NCI-H1105 treated with DMSO at 0.1 percent for 48 hours (cell line): ENCODE measurements at regions not wholly inside any gene's neighbourhood (a gene's known extent, or its start where the extent isn't known, plus 50 kb on each side); places are given as distances from the start of the nearest gene placed in this dataset.
A peak's percentile ranks its signal among the peaks of the same experiment; 100 is the strongest.
"Not testable (repeated sequence)": the region's sequence is repeated elsewhere in the genome, so short reads cannot be mapped to it uniquely, and the experiment has no call there.

Experiments
- DNase-seq: peaks from one replicate; lab custom pipeline; 2025; lab: John Stamatoyannopoulos, UW

DNA sequence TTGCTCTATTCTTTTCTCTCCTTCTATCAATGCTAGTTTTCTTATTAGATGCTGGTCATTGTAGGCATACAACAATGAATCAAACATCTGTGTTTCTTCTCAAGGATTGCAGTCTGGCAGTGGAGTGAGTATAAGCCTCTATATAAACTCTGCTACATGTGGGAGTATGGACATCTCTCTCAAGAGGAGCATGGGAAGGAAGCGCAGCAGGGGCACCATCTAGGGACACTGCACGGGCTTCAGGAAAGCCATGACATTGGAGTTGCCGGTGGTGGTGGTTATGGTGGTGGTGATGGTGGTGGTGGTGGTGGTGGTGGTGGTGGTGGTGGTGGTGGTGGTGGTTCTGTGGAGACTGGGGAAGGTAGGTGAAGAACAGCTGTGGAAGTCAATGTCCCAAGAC is 462.6 kb downstream of the RNF144A start:
- DNase-seq = no peak

DNA sequence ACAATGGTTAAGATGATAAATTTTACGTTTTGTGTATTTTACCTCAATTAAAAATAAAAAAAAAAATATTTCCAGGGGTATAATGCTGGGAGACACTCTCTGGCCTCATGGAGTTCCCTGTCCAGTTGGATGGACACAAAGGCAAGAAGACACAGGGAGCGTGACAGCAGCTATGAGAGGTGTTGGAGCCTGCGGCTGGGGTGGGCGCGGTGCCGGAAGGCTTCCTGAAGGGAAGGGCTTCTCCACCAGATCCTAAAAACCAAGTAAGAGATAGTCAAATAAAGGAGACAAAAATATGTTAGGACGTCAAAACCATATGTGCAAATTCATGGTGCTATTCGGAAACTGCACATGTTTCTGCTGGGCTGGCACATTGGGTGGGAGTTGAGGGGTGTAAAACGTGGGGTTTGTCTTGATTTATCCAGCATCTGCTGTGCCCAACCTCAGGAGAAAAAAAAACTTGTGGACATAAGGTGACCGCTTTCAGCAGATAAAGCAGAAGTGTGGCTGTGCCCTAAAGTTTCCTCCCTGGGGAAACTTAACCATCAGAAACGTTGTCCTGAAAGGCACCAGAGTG is 467.6 kb downstream of the RNF144A start:
- no peak for DNase-seq

DNA sequence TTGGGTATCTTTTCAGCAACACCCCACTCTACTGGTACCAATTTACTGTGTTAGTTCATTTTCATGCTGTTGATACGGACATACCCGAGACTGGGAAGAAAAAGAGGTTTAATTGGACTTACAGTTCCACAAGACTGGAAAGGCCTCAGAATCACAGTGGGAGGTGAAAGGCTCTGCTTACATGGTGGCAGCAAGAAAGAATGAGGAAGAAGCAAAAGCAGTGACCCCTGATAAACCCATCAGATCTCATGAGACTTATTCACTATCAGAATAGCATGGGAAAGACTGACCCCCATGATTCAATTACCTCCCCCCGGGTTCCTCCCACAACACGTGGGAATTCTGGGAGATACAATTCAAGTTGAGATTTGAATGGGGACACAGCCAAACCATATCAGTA is 473.1 kb downstream of the RNF144A start:
- DNase-seq = not testable (repeated sequence)

DNA sequence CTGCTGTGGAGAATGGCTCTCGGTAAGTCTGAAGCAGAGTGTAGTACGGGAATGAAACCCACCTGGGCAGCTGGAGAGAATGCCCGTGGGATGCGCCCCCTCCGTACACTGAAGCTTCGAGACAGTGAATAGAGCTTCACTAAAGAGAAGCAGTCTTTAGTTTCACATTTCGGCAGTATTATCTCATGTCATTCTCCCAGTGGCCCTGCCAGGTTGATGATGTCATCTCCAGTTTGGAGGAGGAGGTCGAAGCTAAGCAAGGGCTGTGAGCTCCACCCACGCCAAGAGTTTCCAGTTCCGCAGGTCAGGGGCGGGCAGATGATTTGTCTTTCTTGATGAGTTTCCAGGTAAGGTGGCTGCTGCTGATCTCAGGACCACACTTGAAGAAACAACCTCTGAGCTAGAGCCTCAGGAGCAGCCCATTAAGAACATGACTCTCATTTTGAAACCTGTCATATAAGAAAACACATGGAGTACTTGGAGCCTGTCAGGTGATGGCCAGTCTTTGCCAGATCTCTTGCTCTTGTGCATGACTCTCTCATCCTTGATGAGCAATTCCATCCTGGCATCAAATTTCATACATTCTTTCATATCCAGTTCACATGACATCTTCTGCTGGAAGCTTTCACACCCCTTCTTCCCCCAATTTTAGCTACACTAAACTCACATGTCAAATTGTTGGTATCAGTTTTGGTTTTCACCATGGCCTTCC is 475.0 kb downstream of the RNF144A start:
- no peak for DNase-seq

DNA sequence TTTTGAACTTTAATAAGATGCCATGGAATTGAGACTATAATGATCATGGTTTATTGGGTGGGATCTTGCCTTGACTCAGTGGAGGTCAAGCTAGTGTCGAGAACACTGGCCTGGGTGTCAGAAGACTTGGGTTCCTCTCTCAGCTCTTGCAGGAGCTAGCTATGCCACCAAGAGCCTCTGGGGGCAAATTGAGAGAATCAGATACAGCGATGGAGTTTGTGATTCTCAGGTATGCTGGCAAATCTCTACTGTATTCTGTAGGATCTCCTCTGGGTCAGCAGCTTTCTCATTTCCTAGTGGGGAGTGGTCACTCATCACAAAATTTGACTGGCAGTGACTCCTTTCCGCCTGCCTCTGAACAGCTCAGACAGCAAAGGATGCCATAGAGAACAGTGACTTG is 477.0 kb downstream of the RNF144A start:
- no peak for DNase-seq

DNA sequence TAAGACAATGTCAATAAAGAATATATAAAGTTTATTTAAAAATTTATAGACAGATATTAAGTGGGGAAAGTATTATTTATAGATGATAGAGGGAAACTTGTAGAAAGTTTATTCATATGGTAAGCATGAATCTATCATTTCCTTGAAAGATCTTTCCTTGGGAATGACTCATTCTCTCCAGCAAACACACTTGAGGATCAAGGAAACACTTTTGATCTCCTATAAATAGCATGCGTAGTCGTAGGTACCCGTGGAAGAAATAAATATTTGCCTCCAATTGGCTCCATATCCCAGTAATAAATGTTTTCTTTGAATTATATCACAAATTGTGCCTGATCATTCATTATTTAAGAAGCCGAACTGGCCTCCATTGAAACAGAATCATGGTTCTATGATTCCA is 483.4 kb downstream of the RNF144A start:
- DNase-seq = no peak

DNA sequence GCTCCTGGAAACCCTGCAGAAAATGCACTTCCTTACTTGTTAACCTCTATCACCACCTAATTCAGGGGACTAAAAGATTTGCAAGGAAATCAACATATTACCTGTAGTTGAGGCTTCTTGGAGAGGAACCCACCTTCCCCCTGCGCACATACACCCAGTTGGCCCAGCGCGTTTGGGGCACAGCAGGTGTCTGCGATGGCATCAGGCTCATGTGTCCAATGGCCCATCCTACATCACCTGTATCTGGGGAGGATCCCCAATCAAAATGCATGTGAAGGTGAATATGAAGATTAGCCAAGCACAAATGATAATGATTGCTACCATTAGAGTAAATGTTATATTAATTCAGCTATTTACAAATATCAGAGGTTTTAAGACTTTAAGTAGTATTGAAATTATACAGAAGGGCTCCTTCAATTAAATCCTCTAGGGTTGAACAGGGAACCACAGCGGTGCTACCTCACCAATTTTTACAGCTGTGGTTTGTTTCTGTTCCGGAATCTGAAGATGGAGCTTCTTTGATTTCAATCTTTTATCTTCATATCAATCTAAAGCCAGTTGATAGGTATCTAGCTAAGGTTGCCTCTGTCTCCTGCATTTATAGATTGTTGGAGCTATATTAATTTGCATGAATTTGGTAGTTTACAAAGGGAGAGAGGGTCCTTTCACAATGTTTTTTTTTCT is 486.0 kb downstream of the RNF144A start:
- DNase-seq = no peak

DNA sequence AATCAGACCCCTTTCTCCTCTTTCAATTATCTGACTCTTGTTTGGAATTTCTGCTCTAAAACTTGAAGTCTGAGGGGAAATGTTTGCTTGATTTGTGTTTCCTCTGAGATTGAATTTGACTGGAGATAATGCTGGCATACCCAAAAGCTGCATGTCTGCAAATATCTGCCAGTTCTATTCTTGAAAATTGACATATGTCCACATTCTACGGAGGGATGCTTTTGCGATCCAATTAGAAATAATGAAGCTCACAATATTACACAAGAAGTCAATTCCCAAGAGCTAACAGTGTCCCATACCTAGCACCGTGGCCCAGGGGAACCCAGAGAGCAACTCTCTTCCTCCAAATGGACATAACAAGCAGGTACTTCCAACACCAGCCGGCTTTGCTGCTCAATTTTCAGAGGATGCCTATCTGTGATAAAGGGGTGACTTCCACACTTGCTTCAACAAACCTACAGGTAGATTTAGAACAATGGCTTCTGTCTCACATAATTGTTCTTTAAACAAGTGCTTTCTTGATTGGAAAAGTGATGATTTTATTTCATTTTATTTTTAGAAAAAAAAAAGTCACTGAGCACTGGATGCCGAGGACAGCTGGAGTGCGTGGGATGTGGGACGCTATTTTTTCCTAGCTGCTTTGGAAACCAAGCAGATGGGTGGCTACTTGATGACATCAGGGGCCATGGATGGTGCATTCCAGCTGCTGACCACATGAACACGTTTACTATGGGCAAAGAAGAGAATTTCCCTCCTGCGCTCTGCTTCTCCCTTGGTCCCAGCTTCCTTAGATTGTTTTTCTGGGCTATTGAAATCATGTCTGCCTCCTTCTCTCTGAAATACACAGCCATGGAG is 488.9 kb downstream of the RNF144A start:
- DNase-seq = no peak

DNA sequence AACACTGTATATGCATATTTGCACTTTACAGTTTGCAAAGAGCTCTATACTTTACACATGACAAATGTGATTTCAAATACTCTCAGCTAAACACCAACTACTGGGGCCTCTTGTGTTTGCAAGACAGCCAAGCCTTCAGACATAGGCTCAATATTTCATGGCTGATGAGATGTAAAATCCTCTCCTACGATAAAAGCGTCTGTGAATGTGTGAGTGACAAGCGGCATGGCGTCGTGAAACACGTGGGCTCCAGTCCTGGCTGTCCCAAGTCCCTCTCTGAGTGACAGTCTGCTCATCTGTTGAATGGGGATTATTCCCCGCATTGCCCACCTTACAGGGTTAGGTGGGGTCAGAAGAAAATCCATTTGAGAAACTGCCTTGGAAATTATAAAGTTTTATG is 489.8 kb downstream of the RNF144A start:
- no peak for DNase-seq

DNA sequence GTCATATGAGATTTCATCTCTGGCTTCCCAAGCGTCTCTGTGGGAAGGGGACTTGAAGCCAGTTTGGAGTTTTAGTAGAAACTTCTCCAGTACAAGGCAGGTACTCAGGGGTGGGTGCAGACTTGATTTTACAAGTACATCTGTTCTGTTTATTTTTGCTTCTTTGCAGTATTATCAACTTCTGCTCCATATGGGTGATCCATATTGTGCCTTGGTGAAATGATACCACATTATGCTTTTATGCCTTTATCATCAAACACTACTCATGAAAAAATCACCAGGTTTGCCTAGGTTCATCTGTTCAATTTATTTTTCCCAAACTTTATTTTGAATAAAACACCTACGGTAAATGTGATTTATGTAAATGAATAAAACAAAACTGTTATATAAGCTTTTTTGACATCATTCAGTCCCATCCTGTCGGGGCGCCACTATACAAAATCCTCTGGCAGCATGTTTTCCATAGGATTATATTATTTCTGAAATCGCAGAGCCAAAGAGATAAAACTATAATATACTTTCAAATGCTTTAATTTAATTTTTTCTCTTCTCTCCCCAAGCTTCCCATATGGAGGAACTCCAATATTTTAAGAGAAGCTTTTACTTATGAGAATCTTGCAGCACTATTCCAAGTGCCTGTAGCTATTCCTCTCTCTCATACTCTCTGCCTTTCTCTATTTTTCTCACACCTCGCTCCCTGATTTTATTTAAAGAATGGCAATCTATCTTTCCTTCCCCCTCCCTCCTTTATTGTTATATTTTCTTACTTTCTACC is 490.9 kb downstream of the RNF144A start:
- no peak for DNase-seq

DNA sequence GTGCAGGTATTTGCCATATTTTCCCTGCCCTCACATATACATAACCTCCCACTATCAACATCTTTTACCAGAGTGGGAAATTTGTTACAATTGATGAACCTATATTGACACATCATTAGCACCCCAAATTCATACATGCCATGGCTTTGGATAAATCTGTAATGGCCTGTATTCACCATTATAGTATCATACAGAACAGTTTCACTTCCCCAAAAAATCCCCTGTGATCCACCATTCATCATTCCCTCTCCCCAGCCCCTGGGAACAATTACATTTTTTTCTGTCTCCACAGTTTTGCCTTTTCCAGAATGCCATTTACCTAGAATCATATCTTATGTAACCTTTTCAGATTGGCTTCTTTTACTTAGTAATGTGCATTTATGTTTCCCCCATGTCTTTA is 494.5 kb downstream of the RNF144A start:
- no peak for DNase-seq

DNA sequence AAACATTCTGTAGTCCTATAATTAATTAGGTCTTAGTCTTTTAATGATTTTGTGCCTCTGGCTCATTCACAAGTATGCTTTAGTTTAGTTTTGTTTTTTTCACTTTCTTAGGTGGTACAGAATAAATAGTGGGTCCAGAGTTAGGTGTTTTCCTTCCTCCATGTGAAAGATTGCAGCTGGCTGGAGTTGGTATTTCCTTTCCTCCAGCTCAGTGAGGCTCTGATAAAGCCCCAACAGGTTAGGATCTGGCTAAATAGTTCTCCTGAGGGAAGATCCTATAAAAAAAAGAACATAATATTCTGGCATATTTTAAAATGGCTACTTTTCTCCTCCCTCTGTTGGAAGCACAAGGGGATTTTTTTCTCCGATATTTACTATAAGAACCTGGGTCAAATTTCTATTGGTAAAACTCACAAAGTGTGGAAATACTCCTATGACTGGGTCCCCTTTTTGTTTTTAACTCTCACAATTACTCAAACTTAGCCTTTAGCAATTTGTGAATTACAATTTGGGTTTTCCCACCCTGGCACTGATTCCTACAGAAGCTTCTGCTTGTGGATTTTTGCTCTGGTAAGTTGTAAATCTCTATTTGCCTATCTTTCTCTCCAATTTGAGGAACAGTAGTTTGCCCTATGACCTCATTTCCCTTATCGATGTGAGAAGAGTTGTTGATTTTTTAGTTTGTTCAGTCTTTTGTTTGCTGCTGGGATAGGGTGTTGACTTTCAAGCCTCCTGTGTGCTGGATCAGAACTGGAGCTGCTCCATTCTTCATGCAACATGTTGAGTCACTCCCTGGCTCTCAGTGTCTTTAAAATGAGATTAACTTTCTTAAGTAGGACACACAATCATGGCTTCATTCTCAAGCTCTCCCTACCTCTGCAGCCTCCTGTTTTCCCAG is 500.9 kb downstream of the RNF144A start:
- no peak for DNase-seq

DNA sequence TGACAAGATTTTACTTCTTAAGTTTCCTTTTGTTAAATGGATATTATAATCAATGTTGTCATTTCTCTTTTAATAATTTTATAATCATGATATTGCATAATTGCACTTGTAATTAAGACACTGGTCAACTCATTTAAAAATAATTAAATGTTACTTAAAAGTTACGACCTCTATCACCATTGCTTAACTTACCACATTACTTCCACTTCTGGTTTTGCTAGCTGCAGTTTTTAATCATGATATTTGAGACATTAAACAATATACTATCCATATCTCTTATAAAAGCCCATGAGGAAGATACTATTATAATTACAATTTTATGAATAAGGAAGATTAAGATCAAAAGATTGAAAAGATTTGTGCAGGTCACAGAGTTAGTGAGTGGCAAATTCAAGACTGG is 502.0 kb downstream of the RNF144A start:
- DNase-seq = no peak

DNA sequence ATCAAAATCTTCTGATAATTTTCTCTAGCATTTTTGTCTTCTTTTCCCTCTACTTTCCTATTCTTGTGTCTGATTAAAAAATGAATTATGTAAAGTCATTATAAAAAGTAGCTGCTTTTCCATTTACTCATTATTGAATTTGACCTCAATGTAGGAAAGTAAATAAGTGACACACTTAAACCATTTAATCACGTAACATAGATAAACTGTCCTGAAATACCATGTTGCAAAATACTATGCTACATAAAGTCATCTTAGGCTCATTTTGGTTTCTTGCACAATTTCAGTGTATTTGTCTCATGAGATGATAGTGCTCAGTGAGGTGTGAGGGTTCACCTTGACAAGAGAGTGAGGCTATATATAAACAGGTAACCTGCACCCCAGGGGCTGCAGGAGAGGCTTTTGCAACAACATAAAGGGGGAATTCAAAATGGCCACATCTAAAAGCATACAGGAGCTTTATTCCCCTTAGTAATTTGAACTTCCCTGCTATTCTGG is 502.7 kb downstream of the RNF144A start:
- no peak for DNase-seq

DNA sequence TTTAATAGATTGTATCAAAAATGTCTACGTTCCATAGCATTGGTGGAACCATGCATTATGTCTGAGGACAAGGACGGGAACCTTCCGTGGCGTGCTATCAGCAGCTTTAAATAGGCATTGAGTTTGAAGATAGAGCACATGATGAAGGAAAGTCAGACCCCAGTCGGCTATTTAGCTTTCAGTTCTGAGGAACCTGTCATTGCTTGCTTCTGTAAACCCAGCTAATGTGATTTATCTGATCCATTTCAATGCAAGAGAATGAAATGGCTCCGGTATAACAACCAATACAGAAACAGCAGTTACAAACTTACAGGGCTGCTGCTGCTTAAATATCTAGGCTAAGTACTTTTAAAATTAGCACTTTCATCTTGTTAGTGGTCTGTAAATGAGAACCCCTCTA is 503.3 kb downstream of the RNF144A start:
- no peak for DNase-seq

DNA sequence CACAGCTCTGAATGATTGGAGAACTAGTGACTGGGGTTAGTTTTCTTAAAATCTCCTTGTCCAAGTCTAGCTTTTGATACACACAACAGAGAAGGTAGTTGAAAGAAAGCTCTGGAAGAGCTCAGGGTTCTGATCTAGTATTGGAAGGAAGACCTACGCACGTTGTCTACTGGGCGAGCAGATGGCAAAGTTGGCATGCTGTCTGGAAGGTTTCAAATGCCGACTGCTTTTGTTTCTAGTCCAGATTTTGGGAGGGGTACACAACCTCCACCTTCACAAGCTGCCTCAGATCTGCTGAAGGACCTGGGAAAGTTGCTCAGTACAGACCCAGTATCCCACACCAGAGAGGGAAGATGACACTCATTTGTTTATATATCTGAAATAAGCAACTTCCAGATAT is 507.3 kb downstream of the RNF144A start:
- DNase-seq = no peak

DNA sequence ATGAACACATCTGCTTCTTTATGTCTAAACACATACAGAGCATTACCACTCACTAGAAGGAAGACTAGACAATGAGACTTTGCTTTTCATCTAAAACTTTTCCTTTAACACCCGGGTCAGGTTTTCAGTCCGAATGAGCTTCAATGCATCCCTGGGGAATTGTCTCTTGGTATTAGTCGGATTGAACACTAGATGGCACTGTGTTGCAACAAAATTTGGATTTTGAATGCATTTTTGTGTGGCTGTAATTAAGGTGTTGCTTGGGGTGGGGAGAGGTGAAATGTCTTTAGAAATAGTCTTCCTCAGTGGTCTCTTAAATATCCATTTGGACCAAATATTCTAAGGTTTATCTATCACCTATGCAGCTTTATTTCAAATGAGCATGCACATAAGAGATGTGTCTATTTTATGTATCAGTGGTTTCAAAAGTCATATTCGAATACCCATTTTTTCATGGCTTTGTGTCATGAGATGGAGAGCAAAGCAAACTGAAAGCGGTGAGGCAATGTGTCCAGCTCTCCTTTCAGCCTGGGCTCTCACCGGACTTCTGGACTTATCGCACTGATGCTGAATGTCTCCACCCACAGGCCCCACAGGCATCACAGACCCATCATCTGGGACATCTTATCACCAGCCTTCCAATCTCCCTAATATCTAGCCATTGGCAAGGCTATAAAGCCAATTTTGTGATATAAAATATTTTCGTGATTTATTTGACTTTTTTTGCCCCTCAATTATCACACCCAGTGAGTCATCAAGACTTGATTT is 510.3 kb downstream of the RNF144A start:
- DNase-seq = peak; percentile 84

DNA sequence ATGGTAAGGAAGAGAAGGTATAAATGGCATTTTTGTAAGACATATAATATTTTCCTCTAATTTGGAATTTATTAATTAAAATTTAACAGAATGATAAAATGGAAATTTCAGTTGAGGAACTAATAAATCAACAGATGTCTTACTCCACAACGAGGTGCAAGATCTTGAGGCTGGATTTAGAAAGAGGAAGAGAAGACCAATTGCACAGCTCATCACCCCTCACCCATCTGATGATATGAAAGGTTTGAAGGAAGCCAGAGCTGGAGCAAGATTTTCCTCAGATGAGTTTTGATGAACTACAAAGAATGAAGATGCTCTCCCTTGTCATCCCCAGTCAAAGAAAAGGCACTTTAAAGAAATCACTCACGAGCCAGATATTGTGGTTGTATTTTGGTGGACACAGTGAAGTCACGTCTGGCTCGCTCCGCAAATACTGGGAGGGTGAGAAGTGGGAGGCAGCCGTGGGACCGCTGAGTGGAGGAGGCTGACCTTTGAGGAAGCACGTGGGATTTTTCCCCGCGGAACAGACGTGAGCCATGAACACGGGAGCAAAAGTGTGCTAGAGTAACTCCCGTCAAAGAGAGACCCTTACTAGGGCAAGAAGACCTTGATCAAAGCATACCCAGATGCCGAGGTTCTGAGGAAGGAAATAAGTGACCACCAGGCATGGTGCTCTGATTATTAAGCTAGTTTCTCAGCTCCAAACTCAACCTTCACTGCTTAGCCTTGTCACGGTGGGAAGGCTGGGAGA is 511.4 kb downstream of the RNF144A start:
- no peak for DNase-seq

DNA sequence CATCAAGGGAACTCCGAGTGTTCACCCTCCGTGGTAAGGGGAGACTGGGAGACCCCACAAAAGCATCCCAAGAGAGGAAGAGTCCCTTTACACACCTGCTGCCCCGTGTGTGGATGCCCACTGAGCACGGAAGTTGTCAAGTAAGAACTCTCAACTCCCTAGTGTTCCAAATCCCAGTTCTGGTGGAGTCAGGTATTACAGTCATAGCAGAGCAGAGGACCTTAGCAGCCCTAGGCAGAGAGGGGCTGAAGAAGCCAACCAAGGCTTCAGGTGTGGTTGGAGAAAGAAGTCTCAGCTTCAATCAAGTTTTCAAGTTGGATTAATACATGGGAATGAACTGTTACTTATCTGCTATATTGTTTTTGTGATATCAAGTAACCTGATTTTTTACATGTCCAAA is 512.5 kb downstream of the RNF144A start:
- DNase-seq = no peak
